Endothelial cell of umbilical vein (primary cell): ENCODE measurements at regions not wholly inside any gene's neighbourhood (a gene's known extent, or its start where the extent isn't known, plus 50 kb on each side); places are given as distances from the start of the nearest gene placed in this dataset.

Experiments used
- CTCF ChIP-seq, 2 donors: IDR thresholded peaks; 1 replicate in 1 of 2; 2 replicates in 1 of 2; pipeline ENCODE4 v1.5.1; 2011; ENCODE audit warnings: low read length in 2 of 2, mild to moderate bottlenecking in 2 of 2, moderate library complexity in 2 of 2, control low read depth in 1 of 2, inconsistent platforms in 1 of 2, low read depth in 1 of 2; ENCODE audit not compliant: insufficient read depth in 1 of 2; ENCODE audit errors: extremely low read depth in 1 of 2
- POLR2A ChIP-seq: IDR thresholded peaks from 2 replicates; pipeline ENCODE4 v1.6.1; 2012; ENCODE audit warnings: low read depth, mild to moderate bottlenecking, control low read depth, low read length
- POLR2AphosphoS5 ChIP-seq: IDR thresholded peaks from 2 replicates; pipeline ENCODE4 v1.6.1; 2012; ENCODE audit warnings: low read depth, mild to moderate bottlenecking, control low read depth, low read length, moderate library complexity; ENCODE audit not compliant: insufficient read depth
- TF ChIP-seq, protein P1 (sequence below): IDR thresholded peaks from 2 replicates; pipeline ENCODE4 v1.6.1; 2011; ENCODE audit not compliant: insufficient read depth, insufficient read length

DNA sequence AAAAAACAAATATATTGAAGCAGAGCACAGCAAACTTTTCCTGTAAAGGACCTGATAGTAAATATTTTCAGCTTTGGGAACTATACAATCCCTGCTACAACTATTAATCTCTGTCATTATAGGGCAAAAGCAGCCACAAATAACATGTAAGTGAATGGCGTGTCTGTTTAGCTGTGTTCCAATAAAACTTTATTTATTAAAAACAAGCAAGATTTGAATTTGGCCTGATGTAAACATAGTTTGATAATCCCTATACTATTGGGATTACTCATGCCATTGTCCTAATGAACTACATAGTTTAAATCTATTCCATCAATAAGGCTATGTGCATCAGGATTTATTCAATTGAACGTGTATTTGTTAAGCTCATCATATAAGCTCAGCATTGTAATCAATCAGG is 286.8 kb upstream of the CNTN6 start:
- TF ChIP-seq POLR2A (no peak), POLR2AphosphoS5 (no peak), CTCF (IDR thresholded peaks at IDR 0.05; ENCODE audit: extremely low read depth in 1 of 2, insufficient read depth in 1 of 2, low read depth in 1 of 2, low read length in 2 of 2) (no peak)
- TF ChIP-seq, protein P1, sequence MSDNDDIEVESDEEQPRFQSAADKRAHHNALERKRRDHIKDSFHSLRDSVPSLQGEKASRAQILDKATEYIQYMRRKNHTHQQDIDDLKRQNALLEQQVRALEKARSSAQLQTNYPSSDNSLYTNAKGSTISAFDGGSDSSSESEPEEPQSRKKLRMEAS: no peak
